ENCODE measurements at regions not wholly inside any gene's neighbourhood (a gene's known extent, or its start where the extent isn't known, plus 50 kb on each side); places are given as distances from the start of the nearest gene placed in this dataset.

GRCh38 chr18:67282796-67283195, 233.7 kb downstream of the DSEL start:
- no peak for DNase-seq

GRCh38 chr18:67281746-67282145, 234.8 kb downstream of the DSEL start:
- no peak for DNase-seq

GRCh38 chr18:67280486-67281242, 235.9 kb downstream of the DSEL start:
- DNase-seq, result no peak

- DNase-seq, result no peak
Measured at GRCh38 chr18:67279988-67280387, 236.5 kb downstream of the DSEL start.

GRCh38 chr18:67278984-67279383, 237.5 kb downstream of the DSEL start:
- DNase-seq, result no peak

- DNase-seq, result no peak
Measured at GRCh38 chr18:67276638-67277037, 239.9 kb downstream of the DSEL start.

GRCh38 chr18:67273288-67273687, 243.2 kb downstream of the DSEL start:
- DNase-seq, result no peak

- no peak for DNase-seq
Measured at GRCh38 chr18:67269206-67269605, 247.3 kb downstream of the DSEL start.

- DNase-seq, result no peak
Measured at GRCh38 chr18:67268530-67268929, 248.0 kb downstream of the DSEL start.

GRCh38 chr18:67266246-67267237, 250.0 kb downstream of the DSEL start:
- peak; percentile 25 for DNase-seq

GRCh38 chr18:67265464-67266245, 250.9 kb downstream of the DSEL start:
- peak; percentile 26 for DNase-seq

GRCh38 chr18:67261931-67262552, 254.5 kb downstream of the DSEL start:
- peak; percentile 11 for DNase-seq

GRCh38 chr18:67260841-67261240, 255.7 kb downstream of the DSEL start:
- DNase-seq, result no peak

GRCh38 chr18:67250776-67251424, 265.6 kb downstream of the DSEL start:
- DNase-seq, result no peak

- DNase-seq, result peak; percentile 42
Measured at GRCh38 chr18:67243799-67244587, 272.5 kb downstream of the DSEL start.

GRCh38 chr18:67242001-67242400, 274.5 kb downstream of the DSEL start:
- no peak for DNase-seq

- peak; percentile 41 for DNase-seq
Measured at GRCh38 chr18:67241299-67241698, 275.2 kb downstream of the DSEL start.

GRCh38 chr18:67239826-67240225, 276.7 kb downstream of the DSEL start:
- no peak for DNase-seq

- no peak for DNase-seq
Measured at GRCh38 chr18:67232991-67233390, 283.5 kb downstream of the DSEL start.

- DNase-seq, result peak; percentile 52
Measured at GRCh38 chr18:67232406-67232805, 284.1 kb downstream of the DSEL start.

- no peak for DNase-seq
Measured at GRCh38 chr18:67222887-67223286, 293.6 kb downstream of the DSEL start.
